Activated naive CD8-positive, alpha-beta T cell treated with anti-CD3 and anti-CD28 coated beads, Interleukin-2, amount 10 ng/mL, durations not matched to agents 7 days and 5 days (primary cell): ENCODE measurements at regions not wholly inside any gene's neighbourhood (a gene's known extent, or its start where the extent isn't known, plus 50 kb on each side); places are given as distances from the start of the nearest gene placed in this dataset.
"Not testable (repeated sequence)": the region's sequence is repeated elsewhere in the genome, so short reads cannot be mapped to it uniquely, and the experiment has no call there.

Experiments used
- ATAC-seq: fragments of 150-1000 bp; cut with Tn5 transposase; one replicate; pipeline ENCODE4 v1.10.0; 2021; ENCODE audit warnings: low read depth, moderate library complexity
- POLR2A ChIA-PET: fragments of 350-600 bp; sonication (Branson Sonifier 250); formaldehyde crosslinking; loops from one replicate; lab custom pipeline; 2021; ENCODE audit warnings: antibody characterized with exemption; lab: Charles Lee
- DNase-seq: peaks from one replicate; pipeline ENCODE4 v3.0.0; 2021
- H3K27ac Mint-ChIP-seq: one replicate; pipeline ENCODE4 v1.8.0; 2022; ENCODE audit warnings: mild to moderate bottlenecking, mixed read lengths
- H3K27me3 Mint-ChIP-seq: one replicate; pipeline ENCODE4 v1.8.0; 2022; ENCODE audit warnings: mild to moderate bottlenecking, moderate library complexity, mixed read lengths
- H3K36me3 Mint-ChIP-seq: one replicate; pipeline ENCODE4 v1.8.0; 2021; ENCODE audit warnings: mild to moderate bottlenecking, mixed read lengths
- H3K4me1 Mint-ChIP-seq: one replicate; pipeline ENCODE4 v1.8.0; 2021; ENCODE audit warnings: mixed read lengths
- H3K4me3 Mint-ChIP-seq: one replicate; pipeline ENCODE4 v1.8.0; 2022; ENCODE audit warnings: mild to moderate bottlenecking, moderate library complexity, mixed read lengths
- H3K9me3 Mint-ChIP-seq: one replicate; pipeline ENCODE4 v1.8.0; 2021; ENCODE audit warnings: mixed read lengths

- Mint-ChIP-seq H3K36me3 (no peaks in the 10 kb centered on the region), H3K4me1 (no peaks in the 10 kb centered on the region), H3K27ac (no peak overlapping the region), H3K4me3 (no peak overlapping the region), H3K27me3 (no peaks in the 10 kb centered on the region), H3K9me3 (no peaks in the 10 kb centered on the region)
- POLR2A ChIA-PET, result no interaction called here
- ATAC-seq, result no peak
- no peak for DNase-seq
These were observed 196.4 kb downstream of the SDHAF3 start for GRCh38 chr7:97313900-97314299.

- ATAC-seq, result no peak
- POLR2A ChIA-PET, result no interaction called here
- Mint-ChIP-seq H3K27ac (no peak overlapping the region), H3K4me1 (no peaks in the 10 kb centered on the region), H3K9me3 (no peaks in the 10 kb centered on the region), H3K4me3 (no peak overlapping the region), H3K36me3 (no peaks in the 10 kb centered on the region), H3K27me3 (no peaks in the 10 kb centered on the region)
- no peak for DNase-seq
These were observed 200.1 kb downstream of the SDHAF3 start for GRCh38 chr7:97317575-97317974.

GRCh38 chr7:97329871-97330270 is 212.4 kb downstream of the SDHAF3 start:
- H3K36me3 Mint-ChIP-seq, H3K9me3 Mint-ChIP-seq, POLR2A ChIA-PET, DNase-seq, H3K4me3 Mint-ChIP-seq, ATAC-seq, H3K4me1 Mint-ChIP-seq, H3K27ac Mint-ChIP-seq, H3K27me3 Mint-ChIP-seq: not testable (repeated sequence)

- ATAC-seq (no peak), DNase-seq (no peak)
- Mint-ChIP-seq H3K27ac (no peak overlapping the region), H3K4me3 (no peak overlapping the region), H3K27me3 (no peaks in the 10 kb centered on the region), H3K9me3 (peaks cover 4% of the 10 kb centered on the region), H3K4me1 (peaks cover 2% of the 10 kb centered on the region), H3K36me3 (no peaks in the 10 kb centered on the region)
- POLR2A ChIA-PET, result no interaction called here
These were observed 220.4 kb downstream of the SDHAF3 start for GRCh38 chr7:97337849-97338248.

GRCh38 chr7:97342512-97342911 is 225.0 kb downstream of the SDHAF3 start:
- no peak for ATAC-seq
- no peak overlapping the region for H3K27ac Mint-ChIP-seq
- DNase-seq, result no peak
- peaks cover 2% of the 10 kb centered on the region for H3K4me1 Mint-ChIP-seq
- no peaks in the 10 kb centered on the region for H3K27me3 Mint-ChIP-seq
- POLR2A ChIA-PET, result no interaction called here
- H3K4me3 Mint-ChIP-seq, result no peak overlapping the region
- no peaks in the 10 kb centered on the region for H3K36me3 Mint-ChIP-seq
- H3K9me3 Mint-ChIP-seq, result peaks cover 4% of the 10 kb centered on the region

GRCh38 chr7:97346349-97346748 is 228.9 kb downstream of the SDHAF3 start:
- Mint-ChIP-seq H3K4me3 (no peak overlapping the region), H3K4me1 (no peaks in the 10 kb centered on the region), H3K9me3 (peaks cover 2% of the 10 kb centered on the region), H3K36me3 (no peaks in the 10 kb centered on the region), H3K27me3 (no peaks in the 10 kb centered on the region), H3K27ac (no peak overlapping the region)
- no peak for ATAC-seq
- DNase-seq, result no peak
- POLR2A ChIA-PET, result no interaction called here

- ATAC-seq, result no peak
These were observed 234.0 kb downstream of the SDHAF3 start for GRCh38 chr7:97351488-97351887.

GRCh38 chr7:97357459-97357858 is 240.0 kb downstream of the SDHAF3 start:
- POLR2A ChIA-PET, result no interaction called here
- no peaks in the 10 kb centered on the region for H3K9me3 Mint-ChIP-seq
- H3K36me3 Mint-ChIP-seq, result no peaks in the 10 kb centered on the region
- H3K27ac Mint-ChIP-seq, result no peak overlapping the region
- H3K4me1 Mint-ChIP-seq, result no peaks in the 10 kb centered on the region
- H3K4me3 Mint-ChIP-seq, result no peak overlapping the region
- no peak for ATAC-seq
- H3K27me3 Mint-ChIP-seq, result no peaks in the 10 kb centered on the region
- no peak for DNase-seq

More at GRCh38 chr7:97351488-97351887, 234.0 kb downstream of the SDHAF3 start:
- H3K27me3 Mint-ChIP-seq, result no peaks in the 10 kb centered on the region
- no peaks in the 10 kb centered on the region for H3K4me1 Mint-ChIP-seq
- POLR2A ChIA-PET, result no interaction called here
- no peak overlapping the region for H3K27ac Mint-ChIP-seq
- no peak for DNase-seq
- H3K4me3 Mint-ChIP-seq, result no peak overlapping the region
- peaks cover 2% of the 10 kb centered on the region for H3K9me3 Mint-ChIP-seq
- no peaks in the 10 kb centered on the region for H3K36me3 Mint-ChIP-seq

- Mint-ChIP-seq H3K27me3 (no peaks in the 10 kb centered on the region), H3K4me1 (no peaks in the 10 kb centered on the region), H3K4me3 (no peak overlapping the region), H3K36me3 (no peaks in the 10 kb centered on the region), H3K27ac (no peak overlapping the region), H3K9me3 (no peaks in the 10 kb centered on the region)
- POLR2A ChIA-PET, result no interaction called here
- no peak for DNase-seq
- no peak for ATAC-seq
These were observed 255.4 kb downstream of the SDHAF3 start for GRCh38 chr7:97372882-97373281.

- Mint-ChIP-seq H3K9me3 (no peaks in the 10 kb centered on the region), H3K36me3 (no peaks in the 10 kb centered on the region), H3K27me3 (no peaks in the 10 kb centered on the region), H3K27ac (no peak overlapping the region), H3K4me1 (no peaks in the 10 kb centered on the region), H3K4me3 (no peak overlapping the region)
- POLR2A ChIA-PET, result no interaction called here
- DNase-seq, result no peak
- no peak for ATAC-seq
These were observed 256.2 kb downstream of the SDHAF3 start for GRCh38 chr7:97373736-97374135.

GRCh38 chr7:97377713-97378112 is 260.2 kb downstream of the SDHAF3 start:
- no peaks in the 10 kb centered on the region for H3K36me3 Mint-ChIP-seq
- no peak overlapping the region for H3K4me3 Mint-ChIP-seq
- H3K4me1 Mint-ChIP-seq, result no peaks in the 10 kb centered on the region
- no peak overlapping the region for H3K27ac Mint-ChIP-seq
- no peaks in the 10 kb centered on the region for H3K27me3 Mint-ChIP-seq
- no peak for DNase-seq
- POLR2A ChIA-PET, result no interaction called here
- H3K9me3 Mint-ChIP-seq, result no peaks in the 10 kb centered on the region
- no peak for ATAC-seq

GRCh38 chr7:97381815-97382554 is 264.5 kb downstream of the SDHAF3 start:
- no peak overlapping the region for H3K4me3 Mint-ChIP-seq
- POLR2A ChIA-PET, result no interaction called here
- DNase-seq (no peak), ATAC-seq (no peak)
- no peaks in the 10 kb centered on the region for H3K27me3 Mint-ChIP-seq
- no peaks in the 10 kb centered on the region for H3K36me3 Mint-ChIP-seq
- H3K4me1 Mint-ChIP-seq, result no peaks in the 10 kb centered on the region
- H3K27ac Mint-ChIP-seq, result no peak overlapping the region
- H3K9me3 Mint-ChIP-seq, result peaks cover 2% of the 10 kb centered on the region

- POLR2A ChIA-PET, result no interaction called here
- Mint-ChIP-seq H3K4me3 (no peak overlapping the region), H3K9me3 (peaks cover 2% of the 10 kb centered on the region), H3K27ac (no peak overlapping the region), H3K36me3 (no peaks in the 10 kb centered on the region), H3K27me3 (no peaks in the 10 kb centered on the region), H3K4me1 (no peaks in the 10 kb centered on the region)
- ATAC-seq, result no peak
- no peak for DNase-seq
These were observed 272.6 kb downstream of the SDHAF3 start for GRCh38 chr7:97390052-97390451.

GRCh38 chr7:97390915-97391593 is 273.6 kb downstream of the SDHAF3 start:
- Mint-ChIP-seq H3K4me1 (no peaks in the 10 kb centered on the region), H3K9me3 (no peaks in the 10 kb centered on the region), H3K27ac (no peak overlapping the region), H3K27me3 (no peaks in the 10 kb centered on the region), H3K4me3 (no peak overlapping the region), H3K36me3 (no peaks in the 10 kb centered on the region)
- no peak for DNase-seq
- no peak for ATAC-seq
- POLR2A ChIA-PET, result no interaction called here
